H1 (cell line): ENCODE measurements at regions not wholly inside any gene's neighbourhood (a gene's known extent, or its start where the extent isn't known, plus 50 kb on each side); places are given as distances from the start of the nearest gene placed in this dataset.
"Not testable (repeated sequence)": the region's sequence is repeated elsewhere in the genome, so short reads cannot be mapped to it uniquely, and the experiment has no call there.

ENCODE experiments used
- CTCF ChIA-PET: fragments of 300-600 bp; sonication (Branson Sonifier 250); formaldehyde crosslinking; loops from one replicate; lab custom pipeline; 2021; ENCODE audit not compliant: partially characterized antibody; lab: Charles Lee
- POLR2A ChIA-PET: fragments of 300-600 bp; sonication (Branson Sonifier 250); formaldehyde crosslinking; loops from one replicate; lab custom pipeline; 2021; ENCODE audit warnings: inconsistent platforms; ENCODE audit not compliant: partially characterized antibody; lab: Charles Lee
- DNase-seq, 2 experiments: peaks; one replicate each; pipeline versions ENCODE4 v3.0.0 to v3.0.0-alpha.2; 2010 to 2022; ENCODE audit warnings: low spot score in 2 of 2, low read depth in 1 of 2, mixed read lengths in 1 of 2
- FAIRE-seq: peaks from 2 replicates; lab custom pipeline; 2011; peaks lifted over from hg19 to GRCh38; lab: Jason Lieb, UNC
- H2AFZ ChIP-seq: 2 replicates; pipeline ENCODE4 v1.8.1; 2012; ENCODE audit warnings: low read length, inconsistent platforms
- H2AK5ac ChIP-seq: 2 replicates; pipeline ENCODE4 v1.6.1; 2013; ENCODE audit warnings: low read depth, low read length
- H2BK120ac ChIP-seq: replicated peaks from 2 replicates; pipeline ENCODE3; 2013; ENCODE audit warnings: low read depth, low read length, inconsistent platforms
- H2BK12ac ChIP-seq: 2 replicates; pipeline ENCODE4 v1.6.1; 2013; ENCODE audit warnings: low read depth, low read length
- H2BK15ac ChIP-seq: 2 replicates; pipeline ENCODE4 v1.6.1; 2013; ENCODE audit warnings: low read length
- H2BK20ac ChIP-seq: 2 replicates; pipeline ENCODE4 v1.6.1; 2013; ENCODE audit warnings: low read length
- H2BK5ac ChIP-seq: 2 replicates; pipeline ENCODE4 v1.6.1; 2013; ENCODE audit warnings: low read depth, low read length
- H3K14ac ChIP-seq: 2 replicates; pipeline ENCODE4 v1.6.1; 2013; ENCODE audit warnings: inconsistent platforms; ENCODE audit not compliant: insufficient read length
- H3K18ac ChIP-seq: 2 replicates; pipeline ENCODE4 v1.6.1; 2013; ENCODE audit warnings: low read length; ENCODE audit errors: extremely low read depth
- H3K23ac ChIP-seq: 2 replicates; pipeline ENCODE4 v1.6.1; 2013; ENCODE audit warnings: inconsistent platforms; ENCODE audit not compliant: insufficient read length
- H3K23me2 ChIP-seq: 2 replicates; pipeline ENCODE4 v1.6.1; 2013; ENCODE audit warnings: low read depth, low read length
- H3K27ac ChIP-seq: 2 replicates; pipeline ENCODE4 v1.6.1; 2011; ENCODE audit warnings: low read depth, low read length, inconsistent platforms
- H3K27me3 ChIP-seq, 4 experiments: replicated peaks in 1 of 4; 1 replicate in 1 of 4; 2 replicates in 3 of 4; pipeline versions ENCODE4 v1.6.1 to v1.8.1; 2011 to 2013; ENCODE audit warnings: low read length in 3 of 4, mild to moderate bottlenecking in 3 of 4, inconsistent platforms in 2 of 4, mixed read lengths in 2 of 4, moderate library complexity in 1 of 4; ENCODE audit not compliant: control insufficient read depth in 3 of 4, insufficient read depth in 3 of 4; ENCODE audit errors: extremely low read depth in 1 of 4
- H3K36me3 ChIP-seq, 4 experiments: 2 replicates each; pipeline versions ENCODE4 v1.6.1 to v1.8.1; 2011 to 2013; ENCODE audit warnings: mild to moderate bottlenecking in 4 of 4, low read length in 3 of 4, moderate library complexity in 2 of 4, control low read depth in 1 of 4, inconsistent platforms in 1 of 4; ENCODE audit not compliant: insufficient read depth in 4 of 4, control insufficient read depth in 2 of 4
- H3K4ac ChIP-seq: replicated peaks from 2 replicates; pipeline ENCODE3; 2013; ENCODE audit warnings: low read length, low read depth, mixed read lengths, inconsistent platforms; ENCODE audit not compliant: insufficient read length
- H3K4me1 ChIP-seq, 4 experiments: replicated peaks in 1 of 4; 1 replicate in 1 of 4; 2 replicates in 3 of 4; pipeline versions ENCODE4 v1.6.1 to v1.8.1; 2011 to 2013; ENCODE audit warnings: low read length in 3 of 4, inconsistent platforms in 2 of 4, mixed read lengths in 1 of 4; ENCODE audit not compliant: insufficient read depth in 4 of 4, control insufficient read depth in 3 of 4
- H3K4me2 ChIP-seq, 2 experiments: 2 replicates each; pipeline versions ENCODE4 v1.6.1 to v1.8.1; 2011 to 2013; ENCODE audit warnings: low read depth in 2 of 2, low read length in 2 of 2, control low read depth in 1 of 2, inconsistent platforms in 1 of 2, mild to moderate bottlenecking in 1 of 2; ENCODE audit not compliant: insufficient read depth in 1 of 2
- H3K4me3 ChIP-seq, 4 experiments: fragments of 200-600, 300-600 bp in 1 of 4; sonication (generic), shearing (Covaris generic), sonication (Bioruptor Twin) in 1 of 4; 2 replicates each; pipeline versions ENCODE4 v1.5.1 to v1.8.1; 2011 to 2016; ENCODE audit warnings: low read length in 4 of 4, low read depth in 3 of 4, control low read depth in 2 of 4, inconsistent platforms in 2 of 4, mild to moderate bottlenecking in 2 of 4, mixed read lengths in 1 of 4, moderate library complexity in 1 of 4; ENCODE audit not compliant: insufficient read depth in 2 of 4; ENCODE audit errors: extremely low read depth in 1 of 4
- H3K56ac ChIP-seq: replicated peaks from 2 replicates; pipeline ENCODE3; 2013; ENCODE audit warnings: low read depth, mild to moderate bottlenecking, mixed read lengths, low read length, inconsistent platforms; ENCODE audit not compliant: insufficient read length
- H3K79me1 ChIP-seq: 2 replicates; pipeline ENCODE4 v1.6.1; 2013; ENCODE audit warnings: low read depth, low read length, control low read depth
- H3K79me2 ChIP-seq, 2 experiments: 2 replicates each; pipeline versions ENCODE4 v1.6.1 to v1.8.1; 2012 to 2013; ENCODE audit warnings: low read length in 2 of 2, mild to moderate bottlenecking in 2 of 2, inconsistent platforms in 1 of 2; ENCODE audit not compliant: insufficient read depth in 2 of 2, control insufficient read depth in 1 of 2
- H3K9ac ChIP-seq, 4 experiments: replicated peaks in 1 of 4; 1 replicate in 1 of 4; 2 replicates in 3 of 4; pipeline versions ENCODE4 v1.6.1 to v1.8.1; 2011 to 2013; ENCODE audit warnings: low read depth in 3 of 4, low read length in 3 of 4, control low read depth in 2 of 4, mild to moderate bottlenecking in 2 of 4, moderate library complexity in 2 of 4, inconsistent platforms in 1 of 4; ENCODE audit errors: extremely low read depth in 1 of 4
- H3K9me3 ChIP-seq, 2 experiments: 2 replicates each; pipeline versions ENCODE4 v1.6.1 to v1.8.1; 2012 to 2013; ENCODE audit warnings: mild to moderate bottlenecking in 2 of 2, moderate library complexity in 2 of 2, control low read depth in 1 of 2, inconsistent platforms in 1 of 2, low read depth in 1 of 2, low read length in 1 of 2, mixed read lengths in 1 of 2; ENCODE audit not compliant: insufficient read depth in 2 of 2
- H4K20me1 ChIP-seq, 2 experiments: replicated peaks in 1 of 2; 2 replicates each; pipeline versions ENCODE3 to v1.8.1; 2011 to 2013; ENCODE audit warnings: inconsistent platforms in 2 of 2, low read length in 2 of 2, mild to moderate bottlenecking in 1 of 2; ENCODE audit not compliant: insufficient read depth in 2 of 2, control insufficient read depth in 1 of 2
- H4K5ac ChIP-seq: 2 replicates; pipeline ENCODE4 v1.6.1; 2013; ENCODE audit warnings: low read length, low read depth, mixed read lengths, inconsistent platforms; ENCODE audit not compliant: insufficient read length
- H4K8ac ChIP-seq: 2 replicates; pipeline ENCODE4 v1.8.0; 2013; ENCODE audit warnings: mild to moderate bottlenecking, moderate library complexity, low read length, inconsistent platforms; ENCODE audit not compliant: insufficient read depth; ENCODE audit errors: extremely low read depth
- H4K91ac ChIP-seq: replicated peaks from 2 replicates; pipeline ENCODE3; 2013; ENCODE audit warnings: low read length, mixed read lengths, inconsistent platforms; ENCODE audit not compliant: insufficient read length
- WGBS, 2 experiments: shearing (Covaris generic) in 1 of 2; methylation state at CpG; one replicate each; pipeline versions ENCODE4 v1.1.6 to v1.1.7; 2013 to 2015; ENCODE audit warnings: low lambda C conversion rate in 2 of 2, mixed read lengths in 2 of 2, inconsistent platforms in 1 of 2, low coverage in 1 of 2, missing lambda C conversion rate in 1 of 2; ENCODE audit not compliant: insufficient replicate concordance in 2 of 2, insufficient coverage in 1 of 2, insufficient read length in 1 of 2; ENCODE audit errors: extremely low coverage in 1 of 2, missing lambda C conversion rate in 1 of 2; 5-methylcytosine and 5-hydroxymethylcytosine counted together

GRCh38 chr11:91268512-91269295 is 955.9 kb upstream of the FAT3 start:
- WGBS, 2 experiments = 84% methylated on average over 23 of the region's 37 CpGs; no CpG with 5 or more reads in 1 of the 2 experiments
- H3K27ac ChIP-seq, H3K27me3 ChIP-seq, H3K14ac ChIP-seq, H4K5ac ChIP-seq, POLR2A ChIA-PET, H3K23me2 ChIP-seq, H2BK120ac ChIP-seq, H3K9me3 ChIP-seq, H3K4me3 ChIP-seq, H3K4ac ChIP-seq, H2AK5ac ChIP-seq, H3K79me1 ChIP-seq, H2AFZ ChIP-seq, H2BK5ac ChIP-seq, H2BK15ac ChIP-seq, H3K9ac ChIP-seq, H2BK20ac ChIP-seq, H3K79me2 ChIP-seq, H3K18ac ChIP-seq, H3K4me1 ChIP-seq, H2BK12ac ChIP-seq, H3K56ac ChIP-seq, H3K36me3 ChIP-seq, CTCF ChIA-PET, FAIRE-seq, H4K20me1 ChIP-seq, H3K23ac ChIP-seq, DNase-seq, H4K91ac ChIP-seq, H3K4me2 ChIP-seq, H4K8ac ChIP-seq: not testable (repeated sequence)
